Calu3 (cell line): ENCODE measurements at regions not wholly inside any gene's neighbourhood (a gene's known extent, or its start where the extent isn't known, plus 50 kb on each side); places are given as distances from the start of the nearest gene placed in this dataset.

ENCODE experiments used
- BruUV-seq: library from RNA; stranded (reverse); fragments of 400-500 nt; replicated peaks from 2 replicates; lab custom pipeline; 2021; lab: Mats Ljungman, UMichigan
- CTCF ChIA-PET: fragments of 300-600 bp; sonication (Branson Sonifier 250); formaldehyde crosslinking; loops from one replicate; lab custom pipeline; 2022; ENCODE audit warnings: antibody characterized with exemption; lab: Charles Lee
- DNase-seq: peaks from one replicate; pipeline ENCODE4 v3.0.0; 2022
- H3K27ac Mint-ChIP-seq: one replicate; pipeline ENCODE4 v1.8.0; 2022; ENCODE audit warnings: mixed read lengths; ENCODE audit not compliant: unreplicated experiment
- H3K27me3 Mint-ChIP-seq: one replicate; pipeline ENCODE4 v1.8.0; 2022; ENCODE audit warnings: mixed read lengths; ENCODE audit not compliant: unreplicated experiment
- H3K36me3 Mint-ChIP-seq: one replicate; pipeline ENCODE4 v1.8.0; 2022; ENCODE audit warnings: mild to moderate bottlenecking, moderate library complexity, mixed read lengths; ENCODE audit not compliant: insufficient read depth, unreplicated experiment
- H3K4me1 Mint-ChIP-seq: one replicate; pipeline ENCODE4 v1.8.0; 2022; ENCODE audit warnings: mild to moderate bottlenecking, low read depth, mixed read lengths; ENCODE audit not compliant: unreplicated experiment
- H3K4me3 Mint-ChIP-seq: one replicate; pipeline ENCODE4 v1.8.0; 2022; ENCODE audit warnings: mild to moderate bottlenecking, low read depth, moderate library complexity, mixed read lengths; ENCODE audit not compliant: unreplicated experiment
- H3K9me3 Mint-ChIP-seq: one replicate; pipeline ENCODE4 v1.8.0; 2022; ENCODE audit warnings: low read depth, mixed read lengths; ENCODE audit not compliant: unreplicated experiment
- CTCF ChIP-seq: fragments of 200-600 bp; IDR thresholded peaks from one replicate; pipeline ENCODE4 v1.8.0; 2022; ENCODE audit warnings: antibody characterized with exemption; ENCODE audit not compliant: unreplicated experiment
- intact Hi-C: fragments of 100-400 bp; cut with micrococcal nuclease; formaldehyde crosslinking; loops from one replicate; pipeline ENCODE4 v1.10.0; 2022; ENCODE audit not compliant: unreplicated experiment

GRCh38 chr11:112652786-112653390 is 308.3 kb upstream of the NCAM1 start:
- peaks cover 12% of the 10 kb centered on the region for H3K4me1 Mint-ChIP-seq
- intact Hi-C loops = no loop called here
- TF ChIP-seq CTCF = no peak

GRCh38 chr11:112655371-112655770 is 305.8 kb upstream of the NCAM1 start:
- H3K4me1 Mint-ChIP-seq = peaks cover 30% of the 10 kb centered on the region
- intact Hi-C loops = no loop called here
- H3K27ac Mint-ChIP-seq = no peak overlapping the region
- no peak overlapping the region for H3K4me3 Mint-ChIP-seq
- H3K36me3 Mint-ChIP-seq = no peaks in the 10 kb centered on the region
- no peak for DNase-seq
- no peaks in the 10 kb centered on the region for H3K27me3 Mint-ChIP-seq
- TF ChIP-seq CTCF = no peak
- CTCF ChIA-PET = no interaction called here
- BruUV-seq = no TSS peak
- peaks cover 2% of the 10 kb centered on the region for H3K9me3 Mint-ChIP-seq

More at GRCh38 chr11:112652786-112653390, 308.3 kb upstream of the NCAM1 start:
- CTCF ChIA-PET = no interaction called here
- no peak overlapping the region for H3K4me3 Mint-ChIP-seq
- H3K9me3 Mint-ChIP-seq = peaks cover 2% of the 10 kb centered on the region
- no peaks in the 10 kb centered on the region for H3K27me3 Mint-ChIP-seq
- BruUV-seq = no TSS peak
- DNase-seq = no peak
- H3K36me3 Mint-ChIP-seq = no peaks in the 10 kb centered on the region
- H3K27ac Mint-ChIP-seq = no peak overlapping the region

GRCh38 chr11:112656772-112657428 is 304.3 kb upstream of the NCAM1 start:
- Mint-ChIP-seq H3K27me3 (no peaks in the 10 kb centered on the region), H3K36me3 (no peaks in the 10 kb centered on the region), H3K4me3 (no peak overlapping the region), H3K9me3 (peaks cover 2% of the 10 kb centered on the region), H3K27ac (no peak overlapping the region), H3K4me1 (peaks cover 34% of the 10 kb centered on the region)
- CTCF ChIA-PET = no interaction called here
- intact Hi-C loops = no loop called here
- DNase-seq = no peak
- no TSS peak for BruUV-seq
- no peak for TF ChIP-seq CTCF

- CTCF ChIA-PET = no interaction called here
- Mint-ChIP-seq H3K36me3 (no peaks in the 10 kb centered on the region), H3K4me3 (no peak overlapping the region), H3K27me3 (no peaks in the 10 kb centered on the region), H3K27ac (no peak overlapping the region), H3K9me3 (peaks cover 2% of the 10 kb centered on the region), H3K4me1 (peaks cover 34% of the 10 kb centered on the region)
- no peak for DNase-seq
- BruUV-seq = no TSS peak
- no peak for TF ChIP-seq CTCF
- intact Hi-C loops = no loop called here
Observed at GRCh38 chr11:112658431-112658878, 302.8 kb upstream of the NCAM1 start.
